ENCODE measurements at regions not wholly inside any gene's neighbourhood (a gene's known extent, or its start where the extent isn't known, plus 50 kb on each side); places are given as distances from the start of the nearest gene placed in this dataset.

- TF ChIP-seq REST (IDR thresholded peaks at IDR 0.05; ENCODE audit: low read depth) (no peak), JUND (IDR thresholded peaks at IDR 0.05) (no peak), ZNF274 (IDR thresholded peaks at IDR 0.05; ENCODE audit: low read depth, low read length) (no peak), EZH2phosphoT487 (IDR thresholded peaks at IDR 0.05; ENCODE audit: borderline replicate concordance) (no peak), CBX3 (IDR thresholded peaks at IDR 0.05; ENCODE audit: low read depth) (no peak)
Observed at GRCh38 chr4:189780391-189780790, 160.3 kb upstream of the FRG1 start (continued).

- no peaks in the 10 kb centered on the region for H3K9me3 ChIP-seq (ENCODE audit: control insufficient read depth in 1 of 2, insufficient read depth in 1 of 2, low read depth in 1 of 2, low read length in 2 of 2)
- ChIA-PET POLR2A (no interaction called here), CTCF (no interaction called here), RAD21 (ENCODE audit: low non-redundant PET in 1 of 2, low total read pairs in 2 of 2, uncharacterized antibody in 2 of 2, unreplicated experiment in 2 of 2) (no interaction called here)
- TF ChIP-seq ATF3 (IDR thresholded peaks at IDR 0.05) (no peak), CBX3 (IDR thresholded peaks at IDR 0.05; ENCODE audit: low read depth) (no peak), ELF1 (IDR thresholded peaks at IDR 0.05; ENCODE audit: borderline replicate concordance, low read depth) (no peak), MAX (IDR thresholded peaks at IDR 0.05) (no peak), ZBTB33 (IDR thresholded peaks at IDR 0.05; ENCODE audit: extremely low read depth, insufficient replicate concordance, low read length) (no peak), POLR2A (IDR thresholded peaks at IDR 0.05; ENCODE audit: borderline replicate concordance, extremely low read depth, insufficient read depth, insufficient read length) (no peak), ZNF274 (IDR thresholded peaks at IDR 0.05; ENCODE audit: low read depth, low read length) (no peak), TCF7L2 (IDR thresholded peaks at IDR 0.05; ENCODE audit: borderline replicate concordance, extremely low read depth, insufficient read depth, insufficient read length) (no peak), EGR1 (IDR thresholded peaks at IDR 0.05; ENCODE audit: low read depth) (no peak), EZH2phosphoT487 (IDR thresholded peaks at IDR 0.05; ENCODE audit: borderline replicate concordance) (no peak), JUND (IDR thresholded peaks at IDR 0.05) (no peak), SIN3A (IDR thresholded peaks at IDR 0.05; ENCODE audit: low read depth) (no peak)
- no peak overlapping the region for H3K4me3 ChIP-seq (replicated peaks in 1 of 2; ENCODE audit: low read depth in 1 of 2, low read length in 2 of 2)
- H2AFZ ChIP-seq (ENCODE audit: low read depth, low read length, poor library complexity, severe bottlenecking) = no peak overlapping the region
- peaks cover 37% of the 10 kb centered on the region for H3K27me3 ChIP-seq (ENCODE audit: insufficient read depth, low read length)
- H3K4me1 ChIP-seq (ENCODE audit: control insufficient read depth in 1 of 2, insufficient read depth in 2 of 2, low read length in 2 of 2) = no peaks in the 10 kb centered on the region
- H3K9me2 ChIP-seq (ENCODE audit: insufficient read depth) = no peaks in the 10 kb centered on the region
- ATAC-seq = no peak
- no peaks in the 10 kb centered on the region for H3K79me2 ChIP-seq (ENCODE audit: insufficient read depth, low read length)
- no peak overlapping the region for H3K27ac ChIP-seq (ENCODE audit: low read depth, low read length)
- no TSS peak for BruUV-seq (replicated peaks)
- H3K36me3 ChIP-seq (ENCODE audit: control insufficient read depth in 1 of 2, insufficient read depth in 2 of 2, low read length in 2 of 2) = no peaks in the 10 kb centered on the region
- no peaks in the 10 kb centered on the region for H4K20me1 ChIP-seq (ENCODE audit: insufficient read depth)
- no peak overlapping the region for H3K4me2 ChIP-seq (ENCODE audit: low read length)
- intact Hi-C loops (cut with micrococcal nuclease) = no loop called here
- H3K9ac ChIP-seq (ENCODE audit: low read length) = no peak overlapping the region
- DNase-seq (ENCODE audit: low read depth, low spot score) = no peak
Observed at GRCh38 chr4:189784651-189785050, 156.0 kb upstream of the FRG1 start.
